Ishikawa (cell line): ENCODE measurements at regions not wholly inside any gene's neighbourhood (a gene's known extent, or its start where the extent isn't known, plus 50 kb on each side); places are given as distances from the start of the nearest gene placed in this dataset.

ENCODE experiments used
- CEBPB ChIP-seq: IDR thresholded peaks from 2 replicates; pipeline ENCODE4 v1.6.1; 2012
- CREB1 ChIP-seq: IDR thresholded peaks from 2 replicates; pipeline ENCODE4 v1.6.1; 2012; ENCODE audit warnings: low read depth
- EP300 ChIP-seq: IDR thresholded peaks from 2 replicates; pipeline ENCODE4 v1.6.1; 2012; ENCODE audit warnings: borderline replicate concordance
- FOXM1 ChIP-seq: IDR thresholded peaks from 2 replicates; pipeline ENCODE4 v1.6.1; 2012; ENCODE audit warnings: low read depth, borderline replicate concordance
- MAX ChIP-seq: IDR thresholded peaks from 2 replicates; pipeline ENCODE4 v1.6.1; 2012
- NFIC ChIP-seq: IDR thresholded peaks from 2 replicates; pipeline ENCODE4 v1.6.1; 2012
- RAD21 ChIP-seq: IDR thresholded peaks from 2 replicates; pipeline ENCODE4 v1.6.1; 2012; ENCODE audit warnings: low read depth
- REST ChIP-seq: IDR thresholded peaks from 2 replicates; pipeline ENCODE4 v1.6.1; 2012; ENCODE audit warnings: low read depth, mild to moderate bottlenecking
- TAF1 ChIP-seq: IDR thresholded peaks from 2 replicates; pipeline ENCODE4 v1.6.1; 2012; ENCODE audit warnings: low read depth, mild to moderate bottlenecking
- TCF12 ChIP-seq: IDR thresholded peaks from 2 replicates; pipeline ENCODE4 v1.6.1; 2012; ENCODE audit warnings: low read depth
- YY1 ChIP-seq: IDR thresholded peaks from 2 replicates; pipeline ENCODE4 v1.6.1; 2012; ENCODE audit warnings: low read depth

GRCh38 chrX:137746289-137746688 is 180.4 kb downstream of the ZIC3 start:
- TF ChIP-seq CREB1 (no peak), REST (no peak), CEBPB (no peak), MAX (no peak), TCF12 (no peak), YY1 (no peak), TAF1 (no peak), NFIC (no peak), FOXM1 (no peak), EP300 (no peak), RAD21 (no peak)
